Naive thymus-derived CD8-positive, alpha-beta T cell (primary cell): ENCODE measurements at regions not wholly inside any gene's neighbourhood (a gene's known extent, or its start where the extent isn't known, plus 50 kb on each side); places are given as distances from the start of the nearest gene placed in this dataset.
"Not testable (repeated sequence)": the region's sequence is repeated elsewhere in the genome, so short reads cannot be mapped to it uniquely, and the experiment has no call there.

Experiments
- ATAC-seq, 2 donors: fragments of 150-1000 bp; cut with Tn5 transposase in 1 of 2; sonication (Bioruptor Pico), chemical (Tn5 transposase) in 1 of 2; 1 replicate in 1 of 2; 2 replicates in 1 of 2; pipeline ENCODE4 v1.10.0; 2021; ENCODE audit warnings: mild to moderate bottlenecking in 2 of 2, moderate library complexity in 2 of 2
- POLR2A ChIA-PET: fragments of 350-600 bp; sonication (Branson Sonifier 250); formaldehyde crosslinking; loops from one replicate; lab custom pipeline; 2021; ENCODE audit warnings: antibody characterized with exemption; lab: Charles Lee
- DNase-seq, 10 donors: peaks; one replicate each; pipeline versions ENCODE4 v3.0.0 to v3.0.0-alpha.2; 2020 to 2022
- H3K27ac Mint-ChIP-seq, 10 donors: one replicate each; pipeline ENCODE4 v1.8.0; 2020 to 2022; ENCODE audit warnings: mild to moderate bottlenecking in 10 of 10, mixed read lengths in 10 of 10, moderate library complexity in 4 of 10, inconsistent platforms in 1 of 10
- H3K27me3 Mint-ChIP-seq, 5 donors: one replicate each; pipeline ENCODE4 v1.8.0; 2021 to 2022; ENCODE audit warnings: mixed read lengths in 5 of 5
- H3K36me3 Mint-ChIP-seq, 3 donors: one replicate each; pipeline ENCODE4 v1.8.0; 2020 to 2022; ENCODE audit warnings: mixed read lengths in 3 of 3, mild to moderate bottlenecking in 2 of 3, inconsistent platforms in 1 of 3
- H3K4me1 Mint-ChIP-seq, 4 donors: one replicate each; pipeline ENCODE4 v1.8.0; 2021 to 2022; ENCODE audit warnings: mixed read lengths in 4 of 4
- H3K4me3 Mint-ChIP-seq, 10 donors: one replicate each; pipeline ENCODE4 v1.8.0; 2020 to 2022; ENCODE audit warnings: mild to moderate bottlenecking in 10 of 10, mixed read lengths in 10 of 10, moderate library complexity in 6 of 10, inconsistent platforms in 1 of 10
- H3K9me3 Mint-ChIP-seq, 9 donors: one replicate each; pipeline ENCODE4 v1.8.0; 2020 to 2022; ENCODE audit warnings: mixed read lengths in 9 of 9, mild to moderate bottlenecking in 3 of 9, inconsistent platforms in 1 of 9, moderate library complexity in 1 of 9

GRCh38 chr5:118302786-118303185 is 685.6 kb downstream of the DTWD2 start:
- Mint-ChIP-seq H3K27ac (no peak overlapping the region), H3K9me3 (peaks cover 0 to 21% (median 1%) of the 10 kb centered on the region in 9 donors), H3K4me1 (no peaks in the 10 kb centered on the region), H3K4me3 (no peak overlapping the region), H3K36me3 (no peaks in the 10 kb centered on the region), H3K27me3 (no peaks in the 10 kb centered on the region)
- ATAC-seq = no peak
- DNase-seq = no peak
- POLR2A ChIA-PET = no interaction called here

- POLR2A ChIA-PET = no interaction called here
- Mint-ChIP-seq H3K4me3 (no peak overlapping the region), H3K36me3 (no peaks in the 10 kb centered on the region), H3K4me1 (no peaks in the 10 kb centered on the region), H3K27me3 (no peaks in the 10 kb centered on the region), H3K27ac (no peak overlapping the region), H3K9me3 (peaks cover 0 to 21% (median 0%) of the 10 kb centered on the region in 9 donors)
- ATAC-seq (no peak), DNase-seq (no peak)
Observed at GRCh38 chr5:118301696-118302095, 686.7 kb downstream of the DTWD2 start.

- POLR2A ChIA-PET = no interaction called here
- peaks cover 0 to 6% (median 0%) of the 10 kb centered on the region in 5 donors for H3K27me3 Mint-ChIP-seq
- ATAC-seq = no peak
- H3K36me3 Mint-ChIP-seq = no peaks in the 10 kb centered on the region
- no peak overlapping the region for H3K27ac Mint-ChIP-seq
- H3K9me3 Mint-ChIP-seq = peaks cover 0 to 30% (median 3%) of the 10 kb centered on the region in 9 donors
- no peaks in the 10 kb centered on the region for H3K4me1 Mint-ChIP-seq
- DNase-seq = no peak
- no peak overlapping the region for H3K4me3 Mint-ChIP-seq
Observed at GRCh38 chr5:118295045-118295444, 693.3 kb downstream of the DTWD2 start.

GRCh38 chr5:118293378-118293777 is 695.0 kb downstream of the DTWD2 start:
- H3K27me3 Mint-ChIP-seq = peaks cover 0 to 6% (median 0%) of the 10 kb centered on the region in 5 donors
- H3K36me3 Mint-ChIP-seq = no peaks in the 10 kb centered on the region
- no peaks in the 10 kb centered on the region for H3K4me1 Mint-ChIP-seq
- POLR2A ChIA-PET = no interaction called here
- H3K27ac Mint-ChIP-seq = no peak overlapping the region
- no peak overlapping the region for H3K4me3 Mint-ChIP-seq
- H3K9me3 Mint-ChIP-seq = peaks cover 0 to 23% (median 5%) of the 10 kb centered on the region in 9 donors
- ATAC-seq (no peak), DNase-seq (no peak)

GRCh38 chr5:118290204-118290603 is 698.1 kb downstream of the DTWD2 start:
- POLR2A ChIA-PET = no interaction called here
- Mint-ChIP-seq H3K9me3 (peaks cover 0 to 23% (median 5%) of the 10 kb centered on the region in 9 donors), H3K4me3 (no peak overlapping the region), H3K27me3 (peaks cover 0 to 6% (median 0%) of the 10 kb centered on the region in 5 donors), H3K27ac (no peak overlapping the region), H3K4me1 (no peaks in the 10 kb centered on the region), H3K36me3 (no peaks in the 10 kb centered on the region)
- DNase-seq (no peak), ATAC-seq (no peak)

GRCh38 chr5:118284230-118284629 is 704.1 kb downstream of the DTWD2 start:
- peaks cover 0 to 12% (median 3%) of the 10 kb centered on the region in 9 donors for H3K9me3 Mint-ChIP-seq
- H3K27ac Mint-ChIP-seq, H3K4me1 Mint-ChIP-seq, DNase-seq, H3K27me3 Mint-ChIP-seq, ATAC-seq, H3K36me3 Mint-ChIP-seq, H3K4me3 Mint-ChIP-seq, POLR2A ChIA-PET: not testable (repeated sequence)

GRCh38 chr5:118282480-118283038 is 705.8 kb downstream of the DTWD2 start:
- peaks cover 0 to 23% (median 4%) of the 10 kb centered on the region in 9 donors for H3K9me3 Mint-ChIP-seq
- ATAC-seq, POLR2A ChIA-PET, H3K4me1 Mint-ChIP-seq, H3K4me3 Mint-ChIP-seq, H3K27ac Mint-ChIP-seq, H3K27me3 Mint-ChIP-seq, DNase-seq, H3K36me3 Mint-ChIP-seq: not testable (repeated sequence)

GRCh38 chr5:118279540-118280294 is 708.6 kb downstream of the DTWD2 start:
- no peak overlapping the region for H3K27ac Mint-ChIP-seq
- H3K27me3 Mint-ChIP-seq = no peaks in the 10 kb centered on the region
- no peak for DNase-seq
- H3K4me3 Mint-ChIP-seq = no peak overlapping the region
- no peaks in the 10 kb centered on the region for H3K36me3 Mint-ChIP-seq
- peaks cover 0 to 31% (median 7%) of the 10 kb centered on the region in 9 donors for H3K9me3 Mint-ChIP-seq
- ATAC-seq = no peak
- POLR2A ChIA-PET = no interaction called here
- H3K4me1 Mint-ChIP-seq = no peaks in the 10 kb centered on the region

GRCh38 chr5:118270526-118270925 is 717.8 kb downstream of the DTWD2 start:
- POLR2A ChIA-PET = no interaction called here
- no peaks in the 10 kb centered on the region for H3K4me1 Mint-ChIP-seq
- DNase-seq = no peak
- no peaks in the 10 kb centered on the region for H3K27me3 Mint-ChIP-seq
- H3K4me3 Mint-ChIP-seq = no peak overlapping the region
- H3K36me3 Mint-ChIP-seq = no peaks in the 10 kb centered on the region
- no peak for ATAC-seq
- H3K9me3 Mint-ChIP-seq = peaks cover 0 to 34% (median 6%) of the 10 kb centered on the region in 9 donors
- H3K27ac Mint-ChIP-seq = no peak overlapping the region

GRCh38 chr5:118258223-118258622 is 730.1 kb downstream of the DTWD2 start:
- Mint-ChIP-seq H3K4me1 (no peaks in the 10 kb centered on the region), H3K4me3 (no peak overlapping the region), H3K27me3 (no peaks in the 10 kb centered on the region), H3K36me3 (no peaks in the 10 kb centered on the region), H3K9me3 (peaks cover 0 to 10% (median 4%) of the 10 kb centered on the region in 9 donors), H3K27ac (no peak overlapping the region)
- ATAC-seq (no peak), DNase-seq (no peak)
- POLR2A ChIA-PET = no interaction called here

- Mint-ChIP-seq H3K27me3 (no peaks in the 10 kb centered on the region), H3K4me1 (no peaks in the 10 kb centered on the region)
- POLR2A ChIA-PET = no interaction called here
Observed at GRCh38 chr5:118257066-118257465, 731.3 kb downstream of the DTWD2 start.

GRCh38 chr5:118253225-118254061 is 734.9 kb downstream of the DTWD2 start:
- DNase-seq (no peak), ATAC-seq (no peak)
- POLR2A ChIA-PET = no interaction called here
- Mint-ChIP-seq H3K4me1 (no peaks in the 10 kb centered on the region), H3K4me3 (no peak overlapping the region), H3K27me3 (no peaks in the 10 kb centered on the region), H3K27ac (no peak overlapping the region), H3K36me3 (peaks cover 0 to 4% (median 4%) of the 10 kb centered on the region in 3 donors), H3K9me3 (peaks cover 6 to 45% (median 18%) of the 10 kb centered on the region in 9 donors)

More at GRCh38 chr5:118257066-118257465, 731.3 kb downstream of the DTWD2 start:
- peaks cover 0 to 18% (median 2%) of the 10 kb centered on the region in 9 donors for H3K9me3 Mint-ChIP-seq
- DNase-seq (no peak), ATAC-seq (no peak)
- H3K36me3 Mint-ChIP-seq = no peaks in the 10 kb centered on the region
- no peak overlapping the region for H3K4me3 Mint-ChIP-seq
- no peak overlapping the region for H3K27ac Mint-ChIP-seq

- peaks cover 6 to 47% (median 24%) of the 10 kb centered on the region in 9 donors for H3K9me3 Mint-ChIP-seq
Observed at GRCh38 chr5:118249386-118249785, 739.0 kb downstream of the DTWD2 start.

More at GRCh38 chr5:118249386-118249785, 739.0 kb downstream of the DTWD2 start:
- no peaks in the 10 kb centered on the region for H3K4me1 Mint-ChIP-seq
- POLR2A ChIA-PET = no interaction called here
- peaks cover 0 to 4% (median 4%) of the 10 kb centered on the region in 3 donors for H3K36me3 Mint-ChIP-seq
- no peak overlapping the region for H3K4me3 Mint-ChIP-seq
- no peak for ATAC-seq
- no peak overlapping the region for H3K27ac Mint-ChIP-seq
- DNase-seq = no peak
- no peaks in the 10 kb centered on the region for H3K27me3 Mint-ChIP-seq
